ENCODE measurements at regions not wholly inside any gene's neighbourhood (a gene's known extent, or its start where the extent isn't known, plus 50 kb on each side); places are given as distances from the start of the nearest gene placed in this dataset.

DNA sequence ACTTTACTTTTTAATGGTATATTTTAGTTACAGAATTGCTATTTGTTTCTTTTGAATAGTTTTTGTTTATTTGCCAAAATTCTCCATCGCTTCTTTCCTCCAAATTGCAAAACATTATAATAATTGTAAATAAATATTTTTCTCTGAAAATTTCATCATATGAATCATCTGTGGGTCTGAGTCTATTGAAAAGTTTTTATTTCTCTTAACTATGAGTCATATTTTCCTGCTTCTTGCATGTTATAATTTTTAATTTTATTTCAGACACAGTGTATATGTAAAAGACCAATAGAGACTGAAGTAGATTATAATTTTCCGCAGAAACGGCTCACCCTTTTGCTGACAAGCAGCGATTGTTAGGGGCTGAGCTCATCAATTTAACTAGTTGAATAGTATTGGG is 279.1 kb upstream of the IL12B start:
- DNase-seq = no peak

GRCh38 chr5:159610966-159611579 is 280.8 kb upstream of the IL12B start:
- no peak for DNase-seq

DNA sequence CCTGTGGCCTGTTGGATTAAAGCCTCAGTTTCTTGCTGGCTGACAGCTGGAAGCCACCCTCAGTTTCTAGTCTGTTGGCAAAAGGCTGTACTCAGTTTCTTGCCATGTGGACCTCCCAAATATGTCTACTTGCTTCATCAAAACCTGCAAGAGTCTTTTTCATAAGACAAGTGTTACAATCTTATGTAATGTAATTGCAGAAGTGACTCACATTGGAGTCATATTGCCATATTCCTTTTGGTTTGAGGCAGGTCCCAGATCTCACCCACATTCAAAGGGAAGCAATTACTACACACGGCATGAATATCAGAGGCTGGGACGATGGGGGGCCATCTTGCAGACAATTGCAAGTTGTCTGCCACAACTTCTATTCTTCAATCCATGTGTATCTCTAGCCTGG is 286.7 kb upstream of the IL12B start:
- DNase-seq = no peak

GRCh38 chr5:159619826-159620225 is 289.5 kb upstream of the IL12B start:
- no peak for DNase-seq

DNA sequence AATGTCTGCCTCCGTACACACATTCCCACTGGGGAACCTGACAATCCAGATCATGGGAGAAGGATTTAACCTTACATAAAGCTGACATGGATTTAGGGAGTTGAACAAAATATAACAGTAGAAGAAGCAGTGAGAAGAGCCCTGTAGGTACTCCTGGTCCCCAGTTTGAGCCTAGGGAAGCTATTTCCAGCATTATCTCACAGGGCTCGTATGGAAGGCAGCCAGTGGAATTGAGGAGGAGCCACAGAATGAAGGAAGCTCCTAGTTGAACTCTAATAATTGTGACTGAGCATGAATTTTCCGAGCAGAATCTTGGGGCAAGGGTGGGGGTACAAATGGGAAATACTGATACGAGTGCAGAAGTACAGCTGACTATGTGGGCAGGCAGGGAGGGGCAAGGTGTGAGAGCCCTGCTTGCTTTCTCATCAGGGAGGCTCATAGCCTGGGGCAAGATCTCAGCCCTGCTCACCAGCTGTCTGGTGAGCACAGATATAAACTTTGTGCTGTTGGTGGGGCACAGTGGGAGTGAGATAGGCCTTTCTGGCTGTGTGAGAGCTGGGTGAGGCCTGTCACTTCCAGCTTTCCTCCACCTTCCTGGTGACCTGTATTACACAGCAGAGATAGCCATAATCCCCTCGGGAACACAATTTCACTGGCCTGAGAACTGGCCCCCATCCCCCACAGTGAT is 290.7 kb upstream of the IL12B start:
- no peak for DNase-seq

GRCh38 chr5:159628703-159629102 is 287.6 kb upstream of the ADRA1B start:
- no peak for DNase-seq

GRCh38 chr5:159629158-159629557 is 287.1 kb upstream of the ADRA1B start:
- DNase-seq = no peak

- no peak for DNase-seq
Observed at GRCh38 chr5:159630545-159630944, 285.7 kb upstream of the ADRA1B start.

- DNase-seq = no peak
Observed at GRCh38 chr5:159631001-159631400, 285.3 kb upstream of the ADRA1B start.

DNA sequence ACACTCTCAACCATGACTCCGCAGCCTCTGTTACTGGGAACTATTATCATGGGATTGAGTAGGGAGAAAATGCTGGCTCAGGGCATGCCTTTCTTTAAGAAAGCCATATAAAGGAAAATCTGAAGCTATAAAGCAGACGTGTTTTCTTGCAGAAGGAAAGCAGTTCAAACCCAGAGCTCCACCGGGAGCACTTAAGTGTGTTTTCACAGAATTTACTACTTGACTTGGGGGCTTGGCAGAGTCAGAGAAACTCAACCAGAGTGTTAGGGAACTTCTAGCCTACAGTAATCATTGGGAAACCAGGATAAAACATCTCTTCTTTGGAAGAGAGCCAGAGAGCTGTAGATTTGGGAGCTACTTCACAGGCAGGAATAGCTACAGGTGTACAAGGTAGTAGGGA is 283.4 kb upstream of the ADRA1B start:
- no peak for DNase-seq

GRCh38 chr5:159638481-159638880 is 277.8 kb upstream of the ADRA1B start:
- no peak for DNase-seq

GRCh38 chr5:159638954-159639559 is 277.2 kb upstream of the ADRA1B start:
- DNase-seq = no peak

GRCh38 chr5:159639590-159639989 is 276.7 kb upstream of the ADRA1B start:
- no peak for DNase-seq

- DNase-seq = no peak
Observed at GRCh38 chr5:159640446-159640845, 275.8 kb upstream of the ADRA1B start.

DNA sequence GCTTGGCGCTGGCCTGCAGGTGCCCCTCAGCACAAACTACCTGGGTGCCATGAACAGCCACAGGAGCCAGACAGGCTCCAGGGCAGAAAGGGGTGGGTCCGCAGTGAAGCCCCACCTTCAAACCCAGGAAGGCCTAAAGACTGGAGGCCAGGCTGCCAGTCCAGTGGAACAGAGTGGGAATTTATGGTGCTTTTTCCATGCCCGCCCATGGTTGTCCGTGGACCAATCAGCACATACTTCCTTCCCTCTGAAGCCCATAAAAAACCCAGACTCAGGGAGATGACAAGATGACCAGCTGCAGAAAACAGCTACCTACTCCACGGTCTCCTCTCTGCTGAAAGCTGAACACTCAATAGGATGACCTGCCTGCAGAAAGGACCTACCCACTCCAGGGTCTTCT is 275.4 kb upstream of the ADRA1B start:
- DNase-seq = no peak

- no peak for DNase-seq
Observed at GRCh38 chr5:159641371-159642039, 274.8 kb upstream of the ADRA1B start.

DNA sequence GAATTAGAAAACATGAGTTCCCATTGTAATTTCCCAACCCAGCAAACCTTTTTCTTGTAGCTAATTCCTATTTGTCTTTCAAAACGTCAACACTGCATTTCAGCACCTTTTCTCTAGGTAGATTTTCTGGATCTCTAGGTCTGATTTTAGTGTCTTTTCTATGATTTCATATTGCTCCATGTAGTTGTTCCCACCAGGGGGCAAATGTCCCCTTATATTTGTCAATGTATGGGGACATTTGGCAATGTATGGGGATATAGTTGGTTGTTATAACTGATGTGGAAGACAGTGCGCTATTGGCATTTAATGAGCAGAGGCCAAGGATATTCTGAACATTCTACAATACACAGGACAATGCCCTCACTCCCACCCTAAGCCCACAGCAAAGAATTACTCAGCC is 273.9 kb upstream of the ADRA1B start:
- DNase-seq = no peak

DNA sequence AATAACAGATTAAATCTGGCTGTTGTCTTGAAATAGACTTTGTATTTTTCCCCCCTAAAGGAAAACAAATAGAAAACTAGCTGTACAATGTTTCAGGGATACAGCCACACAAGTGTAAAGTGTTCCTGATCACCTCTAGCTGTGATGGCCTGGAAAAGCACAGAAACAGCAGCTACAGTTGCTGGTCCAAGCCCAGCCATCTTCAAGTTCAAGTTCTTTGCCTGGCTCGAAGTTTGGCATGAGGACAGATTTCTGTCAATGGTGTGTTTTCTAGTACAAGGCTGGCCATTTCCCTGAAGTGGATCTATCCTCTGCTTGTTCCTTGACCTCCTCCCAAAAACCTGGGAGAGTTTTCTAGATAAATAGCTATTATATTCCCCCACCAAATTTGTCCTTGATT is 272.2 kb upstream of the ADRA1B start:
- DNase-seq = no peak

GRCh38 chr5:159645179-159645846 is 271.0 kb upstream of the ADRA1B start:
- no peak for DNase-seq

GRCh38 chr5:159650803-159651202 is 265.5 kb upstream of the ADRA1B start:
- no peak for DNase-seq

DNA sequence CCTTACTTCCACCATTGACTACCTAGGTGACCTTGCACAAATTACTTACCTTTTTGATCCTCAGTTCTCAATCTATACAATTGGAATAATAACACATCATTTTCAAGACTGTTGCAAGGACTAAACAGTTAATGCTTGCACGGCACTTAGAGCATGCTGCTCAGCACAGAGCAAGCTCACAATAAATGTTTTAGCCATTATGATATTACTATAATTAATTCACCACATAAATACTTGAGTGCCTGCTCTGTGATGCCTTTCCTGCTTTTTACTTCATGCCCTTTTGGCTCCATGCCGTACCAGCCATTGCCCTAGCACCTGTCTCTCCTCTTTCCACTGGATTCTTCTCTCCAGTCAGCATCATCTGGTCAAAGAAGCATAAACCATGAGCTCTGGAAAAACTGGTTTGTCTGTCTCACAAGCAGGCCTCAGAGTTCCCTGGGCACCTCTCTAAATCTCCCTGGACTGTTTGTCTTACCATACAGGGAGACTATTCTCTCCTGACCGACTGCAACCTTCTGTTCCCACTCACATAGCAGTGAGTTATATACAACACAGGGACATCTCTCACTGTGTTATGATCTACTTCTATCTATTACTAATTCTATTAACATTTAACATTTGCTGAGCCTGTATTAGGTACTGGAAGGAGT is 260.4 kb upstream of the ADRA1B start:
- DNase-seq = no peak

DNA sequence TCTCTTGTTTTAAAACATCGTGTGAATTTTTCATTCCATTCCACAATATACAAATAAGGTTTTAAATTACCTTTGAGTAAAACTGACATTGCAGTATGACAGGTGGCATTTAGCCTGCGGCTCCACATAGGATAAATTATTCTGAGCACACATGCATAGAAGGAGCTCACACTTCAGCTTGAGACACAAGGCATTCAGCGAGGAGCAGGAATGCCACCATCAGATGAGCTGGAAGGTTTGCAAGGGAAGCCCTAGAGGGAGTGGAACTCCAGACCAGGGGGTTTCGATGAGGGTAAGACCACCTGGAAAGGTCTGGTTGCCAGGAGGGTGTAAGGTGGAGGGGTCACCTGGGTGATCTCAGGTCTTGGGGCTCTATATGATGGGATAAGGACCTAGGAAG is 259.0 kb upstream of the ADRA1B start:
- no peak for DNase-seq

DNA sequence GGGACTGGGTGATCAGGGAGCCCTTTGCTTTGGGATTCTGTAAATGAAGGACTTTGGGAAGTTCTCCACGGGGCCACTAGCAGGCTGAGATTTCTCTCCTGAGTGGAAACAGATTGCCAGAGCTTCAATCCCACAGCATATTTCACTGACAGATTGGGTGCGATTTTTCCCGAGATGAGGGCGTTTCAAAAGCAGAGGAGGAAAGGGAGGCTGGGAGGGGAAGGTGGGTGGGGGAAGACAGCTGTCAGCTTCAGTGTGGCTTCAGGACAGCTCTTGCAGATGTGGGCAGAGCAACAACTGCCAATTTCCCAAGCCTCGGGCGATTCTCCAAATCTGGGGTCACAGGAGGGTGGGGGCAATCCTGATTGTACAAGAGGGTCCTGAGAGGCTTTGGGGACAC is 258.5 kb upstream of the ADRA1B start:
- no peak for DNase-seq
